ENCODE measurements at regions not wholly inside any gene's neighbourhood (a gene's known extent, or its start where the extent isn't known, plus 50 kb on each side); places are given as distances from the start of the nearest gene placed in this dataset.

GRCh38 chr16:26992666-26993349 is 73.9 kb upstream of the C16orf82 start:
- DNase-seq = no peak

GRCh38 chr16:26993511-26993910 is 73.2 kb upstream of the C16orf82 start:
- DNase-seq = no peak

GRCh38 chr16:26993963-26994362 is 72.8 kb upstream of the C16orf82 start:
- no peak for DNase-seq

GRCh38 chr16:26995522-26995921 is 71.2 kb upstream of the C16orf82 start:
- no peak for DNase-seq

GRCh38 chr16:27005386-27005785 is 61.3 kb upstream of the C16orf82 start:
- DNase-seq = no peak

All from NCI-H1105 (cell line).